Fibroblast of lung (primary cell): ENCODE measurements at regions not wholly inside any gene's neighbourhood (a gene's known extent, or its start where the extent isn't known, plus 50 kb on each side); places are given as distances from the start of the nearest gene placed in this dataset.

ENCODE experiments used
- DNase-seq, 2 donors: peaks; one replicate each; pipeline versions ENCODE4 v3.0.0 to v3.0.0-alpha.2; 2010; ENCODE audit warnings: low read depth in 2 of 2
- H2AFZ ChIP-seq: 2 replicates; pipeline ENCODE4 v1.5.1; 2012; ENCODE audit warnings: low read length, control low read depth, inconsistent platforms
- H3K27ac ChIP-seq: 2 replicates; pipeline ENCODE4 v1.5.1; 2011; ENCODE audit warnings: low read length, control low read depth; ENCODE audit not compliant: insufficient read depth
- H3K27me3 ChIP-seq: 2 replicates; pipeline ENCODE4 v1.5.1; 2011; ENCODE audit warnings: mild to moderate bottlenecking, low read length; ENCODE audit not compliant: control insufficient read depth, insufficient read depth
- H3K36me3 ChIP-seq: 2 replicates; pipeline ENCODE4 v1.5.1; 2011; ENCODE audit warnings: low read length; ENCODE audit not compliant: control insufficient read depth, insufficient read depth
- H3K4me1 ChIP-seq: 2 replicates; pipeline ENCODE4 v1.5.1; 2011; ENCODE audit warnings: low read length; ENCODE audit not compliant: control insufficient read depth, insufficient read depth; ENCODE audit errors: extremely low read depth
- H3K4me2 ChIP-seq: 2 replicates; pipeline ENCODE4 v1.5.1; 2011; ENCODE audit warnings: low read length, control low read depth; ENCODE audit not compliant: insufficient read depth; ENCODE audit errors: extremely low read depth
- H3K4me3 ChIP-seq, 4 experiments: fragments of 200-600 bp in 1 of 4; sonication (generic) in 1 of 4; replicated peaks in 1 of 4; 2 replicates each; pipeline ENCODE4 v1.5.1; 2011 to 2016; ENCODE audit warnings: low read length in 4 of 4, low read depth in 3 of 4, mild to moderate bottlenecking in 3 of 4, control low read depth in 2 of 4, inconsistent platforms in 1 of 4, mixed read lengths in 1 of 4; ENCODE audit not compliant: insufficient read depth in 1 of 4; ENCODE audit errors: control extremely low read depth in 1 of 4
- H3K79me2 ChIP-seq: 2 replicates; pipeline ENCODE4 v1.5.1; 2012; ENCODE audit warnings: mild to moderate bottlenecking, low read length, inconsistent platforms; ENCODE audit not compliant: control insufficient read depth, insufficient read depth
- H3K9ac ChIP-seq: 2 replicates; pipeline ENCODE4 v1.5.1; 2011; ENCODE audit warnings: mild to moderate bottlenecking, low read length, control low read depth; ENCODE audit not compliant: insufficient read depth
- H3K9me3 ChIP-seq: 2 replicates; pipeline ENCODE4 v1.5.1; 2012; ENCODE audit warnings: low read depth, low read length; ENCODE audit not compliant: control insufficient read depth, insufficient read depth
- H4K20me1 ChIP-seq: 2 replicates; pipeline ENCODE4 v1.5.1; 2011; ENCODE audit warnings: low read length; ENCODE audit not compliant: control insufficient read depth, insufficient read depth; ENCODE audit errors: extremely low read depth
- CTCF ChIP-seq, 2 donors: IDR thresholded peaks in 1 of 2; conservative IDR thresholded peaks in 1 of 2; 1 replicate in 1 of 2; 2 replicates in 1 of 2; pipeline ENCODE4 v1.5.1; 2011 to 2012; ENCODE audit warnings: low read length in 2 of 2, control low read depth in 1 of 2, inconsistent platforms in 1 of 2, low read depth in 1 of 2, mild to moderate bottlenecking in 1 of 2
- EZH2 ChIP-seq: IDR thresholded peaks from 2 replicates; pipeline ENCODE4 v1.5.1; 2012; ENCODE audit warnings: low read length, control low read depth, mild to moderate bottlenecking; ENCODE audit errors: missing control alignments

- Histone ChIP-seq H3K36me3 (no peaks in the 10 kb centered on the region), H3K4me1 (no peaks in the 10 kb centered on the region), H3K4me2 (no peak overlapping the region), H3K9ac (no peak overlapping the region), H3K27me3 (no peaks in the 10 kb centered on the region), H3K9me3 (no peaks in the 10 kb centered on the region), H3K4me3 (no peak overlapping the region), H3K27ac (no peak overlapping the region), H3K79me2 (no peaks in the 10 kb centered on the region), H4K20me1 (no peaks in the 10 kb centered on the region), H2AFZ (no peak overlapping the region)
- TF ChIP-seq EZH2 (no peak), CTCF (conservative IDR thresholded peaks at IDR 0.05 in 1 of 2, IDR thresholded peaks at IDR 0.05 in 1 of 2; ENCODE audit: low read depth in 1 of 2, low read length in 2 of 2) (no peak)
- no peak for DNase-seq
Measured at GRCh38 chr6:9927275-9927674, 487.6 kb downstream of the TFAP2A start.

- no peak overlapping the region for H2AFZ ChIP-seq
- TF ChIP-seq EZH2: no peak
- TF ChIP-seq CTCF (conservative IDR thresholded peaks at IDR 0.05 in 1 of 2, IDR thresholded peaks at IDR 0.05 in 1 of 2; ENCODE audit: low read depth in 1 of 2, low read length in 2 of 2): no peak
- H3K9ac ChIP-seq: no peak overlapping the region
- H3K9me3 ChIP-seq: no peaks in the 10 kb centered on the region
- no peaks in the 10 kb centered on the region for H3K27me3 ChIP-seq
- no peak for DNase-seq
- no peaks in the 10 kb centered on the region for H3K79me2 ChIP-seq
- no peak overlapping the region for H3K4me3 ChIP-seq
- no peak overlapping the region for H3K27ac ChIP-seq
- H3K4me1 ChIP-seq: no peaks in the 10 kb centered on the region
- no peaks in the 10 kb centered on the region for H3K36me3 ChIP-seq
- H4K20me1 ChIP-seq: no peaks in the 10 kb centered on the region
- H3K4me2 ChIP-seq: no peak overlapping the region
Measured at GRCh38 chr6:9924971-9925370, 489.9 kb downstream of the TFAP2A start.

- Histone ChIP-seq H3K79me2 (no peaks in the 10 kb centered on the region), H3K4me2 (no peak overlapping the region), H3K9ac (no peak overlapping the region), H3K27ac (no peak overlapping the region), H3K27me3 (no peaks in the 10 kb centered on the region), H3K9me3 (no peaks in the 10 kb centered on the region), H3K4me3 (no peak overlapping the region), H4K20me1 (no peaks in the 10 kb centered on the region), H2AFZ (no peak overlapping the region), H3K4me1 (no peaks in the 10 kb centered on the region), H3K36me3 (no peaks in the 10 kb centered on the region)
- no peak for TF ChIP-seq EZH2
- TF ChIP-seq CTCF (conservative IDR thresholded peaks at IDR 0.05 in 1 of 2, IDR thresholded peaks at IDR 0.05 in 1 of 2; ENCODE audit: low read depth in 1 of 2, low read length in 2 of 2): no peak
- no peak for DNase-seq
Measured at GRCh38 chr6:9921366-9921765, 493.5 kb downstream of the TFAP2A start.
